SK-N-SH (cell line): ENCODE measurements at regions not wholly inside any gene's neighbourhood (a gene's known extent, or its start where the extent isn't known, plus 50 kb on each side); places are given as distances from the start of the nearest gene placed in this dataset.

Experiments used
- CTCF ChIA-PET: fragments of 300-600, 350-600 bp; formaldehyde crosslinking; extraction: SDS; loops from one replicate; lab custom pipeline; 2021; lab: Yijun Ruan, JAX
- POLR2A ChIA-PET: fragments of 350-600 bp; sonication (Branson Sonifier 250); formaldehyde crosslinking; extraction: SDS; loops from one replicate; lab custom pipeline; 2020; ENCODE audit warnings: antibody characterized with exemption, inconsistent platforms; lab: Yijun Ruan, JAX
- DNase-seq: peaks from one replicate; pipeline ENCODE4 v3.0.0; 2012
- H2AFZ ChIP-seq: fragments of 200-600 bp; sonication (generic); 2 replicates; pipeline ENCODE4 v1.8.1; 2016; ENCODE audit warnings: antibody characterized with exemption, mild to moderate bottlenecking, low read depth
- H3F3A ChIP-seq: fragments of 200-600 bp; sonication (generic); replicated peaks from 2 replicates; pipeline ENCODE3; 2016; ENCODE audit warnings: antibody characterized with exemption, mild to moderate bottlenecking; ENCODE audit not compliant: insufficient read depth
- H3K27ac ChIP-seq, 2 experiments: fragments of 200-500 bp in 1 of 2; fragments of 200-600 bp in 1 of 2; sonication (Bioruptor generic) in 1 of 2; sonication (generic), shearing (Covaris generic) in 1 of 2; 2 replicates each; pipeline versions ENCODE4 v1.5.1 to v1.6.1; 2014 to 2016; ENCODE audit warnings: low read depth in 2 of 2, inconsistent platforms in 1 of 2, low read length in 1 of 2, mild to moderate bottlenecking in 1 of 2, mixed read lengths in 1 of 2
- H3K27me3 ChIP-seq: fragments of 200-600 bp; sonication (generic), shearing (Covaris generic); 2 replicates; pipeline ENCODE4 v1.6.1; 2016; ENCODE audit warnings: mixed run types; ENCODE audit not compliant: insufficient read depth
- H3K36me3 ChIP-seq, 2 experiments: fragments of 200-500 bp in 1 of 2; fragments of 200-600 bp in 1 of 2; sonication (Bioruptor generic) in 1 of 2; sonication (generic) in 1 of 2; replicated peaks in 1 of 2; 2 replicates each; pipeline versions ENCODE3 to v1.5.1; 2014 to 2016; ENCODE audit warnings: low read length in 1 of 2, mild to moderate bottlenecking in 1 of 2; ENCODE audit not compliant: insufficient read depth in 2 of 2, control insufficient read depth in 1 of 2
- H3K4me1 ChIP-seq, 2 experiments: fragments of 200-500 bp in 1 of 2; fragments of 200-600 bp in 1 of 2; sonication (Bioruptor generic) in 1 of 2; sonication (generic), shearing (Covaris generic) in 1 of 2; 2 replicates each; pipeline versions ENCODE4 v1.5.1 to v1.6.1; 2014 to 2016; ENCODE audit warnings: low read depth in 1 of 2, low read length in 1 of 2, mixed run types in 1 of 2; ENCODE audit not compliant: insufficient read depth in 2 of 2, control insufficient read depth in 1 of 2
- H3K4me2 ChIP-seq: fragments of 200-600 bp; sonication (generic), shearing (Covaris generic); 2 replicates; pipeline ENCODE4 v1.6.1; 2017; ENCODE audit warnings: mixed run types
- H3K4me3 ChIP-seq, 2 experiments: fragments of 200-500 bp in 1 of 2; fragments of 200-600 bp in 1 of 2; sonication (Bioruptor generic) in 1 of 2; sonication (generic), shearing (Covaris generic) in 1 of 2; 2 replicates each; pipeline versions ENCODE4 v1.5.1 to v1.8.1; 2014 to 2016; ENCODE audit warnings: low read depth in 2 of 2, inconsistent platforms in 1 of 2, low read length in 1 of 2, mild to moderate bottlenecking in 1 of 2, mixed read lengths in 1 of 2, moderate library complexity in 1 of 2
- H3K79me2 ChIP-seq: fragments of 200-600 bp; sonication (generic); 2 replicates; pipeline ENCODE4 v1.8.1; 2017; ENCODE audit warnings: mild to moderate bottlenecking; ENCODE audit not compliant: insufficient read depth
- H3K9ac ChIP-seq: fragments of 200-600 bp; sonication (generic); 2 replicates; pipeline ENCODE4 v1.6.1; 2017; ENCODE audit warnings: mixed run types
- H3K9me2 ChIP-seq: fragments of 200-600 bp; sonication (generic); 2 replicates; pipeline ENCODE4 v1.6.1; 2017; ENCODE audit warnings: mixed run types
- H3K9me3 ChIP-seq: fragments of 200-600 bp; sonication (generic); 2 replicates; pipeline ENCODE4 v1.6.1; 2017; ENCODE audit warnings: mixed run types, mild to moderate bottlenecking, moderate library complexity
- H4K20me1 ChIP-seq: fragments of 200-600 bp; sonication (generic); 2 replicates; pipeline ENCODE4 v1.6.1; 2017; ENCODE audit warnings: mild to moderate bottlenecking, mixed run types; ENCODE audit not compliant: insufficient read depth
- CHD2 ChIP-seq: fragments of 150-350 bp; IDR thresholded peaks from 2 replicates; pipeline ENCODE4 v1.6.1; 2018; ENCODE audit warnings: low read length; ENCODE audit not compliant: partially characterized antibody
- CTCF ChIP-seq: fragments of 200-600 bp; sonication (generic); IDR thresholded peaks from 2 replicates; pipeline ENCODE4 v1.6.1; 2017; ENCODE audit warnings: antibody characterized with exemption, mild to moderate bottlenecking, moderate library complexity
- ELF1 ChIP-seq: IDR thresholded peaks from 2 replicates; pipeline ENCODE4 v1.4.0; 2012
- EP300 ChIP-seq, 2 experiments: IDR thresholded peaks; 2 replicates each; pipeline versions ENCODE4 v1.4.0 to v1.6.1; 2012; ENCODE audit warnings: borderline replicate concordance in 1 of 2, low read depth in 1 of 2, low read length in 1 of 2
- EZH2phosphoT487 ChIP-seq: fragments of 200-600 bp; sonication (generic); IDR thresholded peaks from 2 replicates; pipeline ENCODE4 v1.6.1; 2017; ENCODE audit warnings: low read depth, mixed run types, mild to moderate bottlenecking, antibody characterized with exemption, moderate library complexity, borderline replicate concordance
- GABPA ChIP-seq: IDR thresholded peaks from 2 replicates; pipeline ENCODE4 v1.4.0; 2012; ENCODE audit warnings: low read depth, mild to moderate bottlenecking
- JUND ChIP-seq: IDR thresholded peaks from 2 replicates; pipeline ENCODE4 v1.4.0; 2012
- NFIC ChIP-seq: IDR thresholded peaks from 2 replicates; pipeline ENCODE4 v1.4.0; 2012; ENCODE audit warnings: borderline replicate concordance
- RAD21 ChIP-seq: IDR thresholded peaks from 2 replicates; pipeline ENCODE4 v1.6.1; 2012; ENCODE audit warnings: mild to moderate bottlenecking, low read length
- RCOR1 ChIP-seq: fragments of 150-350 bp; IDR thresholded peaks from 2 replicates; pipeline ENCODE4 v1.6.1; 2017; ENCODE audit warnings: antibody characterized with exemption, low read length
- SIN3A ChIP-seq: IDR thresholded peaks from 2 replicates; pipeline ENCODE4 v1.6.1; 2012; ENCODE audit warnings: low read depth, mild to moderate bottlenecking, low read length, moderate library complexity, borderline replicate concordance
- TAF1 ChIP-seq: IDR thresholded peaks from 2 replicates; pipeline ENCODE4 v1.6.1; 2012; ENCODE audit warnings: low read depth, mild to moderate bottlenecking, low read length, moderate library complexity, borderline replicate concordance
- USF1 ChIP-seq: IDR thresholded peaks from 2 replicates; pipeline ENCODE4 v1.4.0; 2012; ENCODE audit warnings: low read depth, borderline replicate concordance
- USF2 ChIP-seq: fragments of 150-350 bp; IDR thresholded peaks from 2 replicates; pipeline ENCODE4 v1.6.1; 2017; ENCODE audit warnings: antibody characterized with exemption, low read length, low read depth, borderline replicate concordance
- WGBS: methylation state at CpG from one replicate; pipeline ENCODE4 v1.1.6; 2017; ENCODE audit warnings: low lambda C conversion rate; 5-methylcytosine and 5-hydroxymethylcytosine counted together
- TF ChIP-seq, protein P1 (sequence below): IDR thresholded peaks from 2 replicates; pipeline ENCODE4 v1.4.0; 2012; ENCODE audit warnings: low read depth
- TF ChIP-seq, protein P2 (sequence below): IDR thresholded peaks from 2 replicates; pipeline ENCODE4; 2012

GRCh38 chr3:81198756-81199155 lies 562.7 kb downstream of the GBE1 start:
- Histone ChIP-seq H3F3A (no peaks in the 10 kb centered on the region), H3K4me3 (no peak overlapping the region), H3K79me2 (no peaks in the 10 kb centered on the region), H4K20me1 (no peaks in the 10 kb centered on the region), H3K9ac (no peak overlapping the region), H3K36me3 (no peaks in the 10 kb centered on the region), H3K9me2 (no peaks in the 10 kb centered on the region), H3K27me3 (no peaks in the 10 kb centered on the region), H3K27ac (no peak overlapping the region), H3K4me1 (no peaks in the 10 kb centered on the region), H3K4me2 (no peak overlapping the region), H2AFZ (no peak overlapping the region), H3K9me3 (no peaks in the 10 kb centered on the region)
- DNase-seq, result peak; percentile 4
- ChIA-PET POLR2A (no interaction called here), CTCF (interaction anchor here (1.1 to 1.5 kb wide), 2 partner anchors 9 to 17 kb away, joined by 4 read pairs; no protein-coding TSS in a partner anchor)
- no peak for TF ChIP-seq ELF1
- TF ChIP-seq NFIC, result no peak
- TF ChIP-seq, protein P1, sequence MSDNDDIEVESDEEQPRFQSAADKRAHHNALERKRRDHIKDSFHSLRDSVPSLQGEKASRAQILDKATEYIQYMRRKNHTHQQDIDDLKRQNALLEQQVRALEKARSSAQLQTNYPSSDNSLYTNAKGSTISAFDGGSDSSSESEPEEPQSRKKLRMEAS, result no peak
- TF ChIP-seq CHD2, result no peak
- TF ChIP-seq RAD21, result peak; percentile 18; the same call in 1 of the 2 replicates
- no peak for TF ChIP-seq EZH2phosphoT487
- 57% methylated on average over 5 of the region's 5 CpGs for WGBS

DNA sequence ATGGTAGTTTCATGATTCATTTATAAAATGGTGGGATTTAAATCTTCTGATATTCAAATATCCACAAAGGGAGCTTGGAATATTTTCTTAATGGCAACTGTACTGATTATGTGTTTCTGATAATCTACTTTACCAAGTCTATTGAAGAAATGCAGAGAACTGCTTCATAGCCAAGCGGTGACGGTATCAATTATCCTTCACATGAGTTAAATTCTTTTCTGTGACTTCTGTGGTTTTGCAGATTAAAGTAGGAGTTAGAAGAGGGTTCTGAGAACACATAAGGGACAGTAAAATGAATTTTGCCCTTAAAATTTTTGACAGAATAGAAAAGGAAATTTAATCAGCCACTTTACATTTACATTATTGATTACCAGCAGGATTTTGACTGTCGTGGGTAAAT lies 563.2 kb downstream of the GBE1 start:
- no peaks in the 10 kb centered on the region for H3K9me3 ChIP-seq
- H3K4me3 ChIP-seq, result no peak overlapping the region
- H3K4me1 ChIP-seq, result no peaks in the 10 kb centered on the region
- no peak overlapping the region for H3K27ac ChIP-seq
- no peak overlapping the region for H2AFZ ChIP-seq
- DNase-seq, result no peak
- no peaks in the 10 kb centered on the region for H3K36me3 ChIP-seq
- H3K79me2 ChIP-seq, result no peaks in the 10 kb centered on the region
- 76% methylated on average over 3 of the region's 3 CpGs for WGBS
- no peaks in the 10 kb centered on the region for H4K20me1 ChIP-seq
- H3F3A ChIP-seq, result no peaks in the 10 kb centered on the region
- no peaks in the 10 kb centered on the region for H3K9me2 ChIP-seq
- ChIA-PET CTCF (interaction anchor here (1.1 to 1.9 kb wide), 3 partner anchors 9 to 21 kb away, joined by 4 read pairs; no protein-coding TSS in a partner anchor), POLR2A (no interaction called here)
- H3K4me2 ChIP-seq, result no peak overlapping the region
- TF ChIP-seq RCOR1, result no peak
- TF ChIP-seq GABPA, result no peak
- no peak for TF ChIP-seq EP300 (IDR thresholded peaks at IDR 0.05; ENCODE audit: borderline replicate concordance in 1 of 2, low read depth in 1 of 2, low read length in 1 of 2)
- TF ChIP-seq JUND, result no peak
- no peak for TF ChIP-seq EZH2phosphoT487
- TF ChIP-seq USF1, result no peak
- H3K9ac ChIP-seq, result no peak overlapping the region
- H3K27me3 ChIP-seq, result no peaks in the 10 kb centered on the region

- H3K9ac ChIP-seq, result no peak overlapping the region
- H3K36me3 ChIP-seq, result no peaks in the 10 kb centered on the region
- H3K4me3 ChIP-seq, result no peak overlapping the region
- 92% methylated on average over 3 of the region's 3 CpGs for WGBS
- H3K4me2 ChIP-seq, result no peak overlapping the region
- H3K27ac ChIP-seq, result no peak overlapping the region
- ChIA-PET POLR2A (no interaction called here), CTCF (interaction anchor here (0.7 to 1.9 kb wide), 2 partner anchors 11 to 22 kb away, joined by 4 read pairs; no protein-coding TSS in a partner anchor)
- no peak for DNase-seq
- H3K9me3 ChIP-seq, result no peaks in the 10 kb centered on the region
- no peaks in the 10 kb centered on the region for H3K4me1 ChIP-seq
- no peak overlapping the region for H2AFZ ChIP-seq
- H3F3A ChIP-seq, result no peaks in the 10 kb centered on the region
- H3K9me2 ChIP-seq, result no peaks in the 10 kb centered on the region
- no peaks in the 10 kb centered on the region for H4K20me1 ChIP-seq
- no peaks in the 10 kb centered on the region for H3K79me2 ChIP-seq
- H3K27me3 ChIP-seq, result no peaks in the 10 kb centered on the region
- TF ChIP-seq EP300 (IDR thresholded peaks at IDR 0.05; ENCODE audit: borderline replicate concordance in 1 of 2, low read depth in 1 of 2, low read length in 1 of 2), result no peak
- TF ChIP-seq, protein P2, sequence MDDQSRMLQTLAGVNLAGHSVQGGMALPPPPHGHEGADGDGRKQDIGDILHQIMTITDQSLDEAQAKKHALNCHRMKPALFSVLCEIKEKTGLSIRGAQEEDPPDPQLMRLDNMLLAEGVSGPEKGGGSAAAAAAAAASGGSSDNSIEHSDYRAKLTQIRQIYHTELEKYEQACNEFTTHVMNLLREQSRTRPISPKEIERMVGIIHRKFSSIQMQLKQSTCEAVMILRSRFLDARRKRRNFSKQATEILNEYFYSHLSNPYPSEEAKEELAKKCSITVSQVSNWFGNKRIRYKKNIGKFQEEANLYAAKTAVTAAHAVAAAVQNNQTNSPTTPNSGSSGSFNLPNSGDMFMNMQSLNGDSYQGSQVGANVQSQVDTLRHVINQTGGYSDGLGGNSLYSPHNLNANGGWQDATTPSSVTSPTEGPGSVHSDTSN, result no peak
- TF ChIP-seq USF1, result no peak
- TF ChIP-seq USF2, result no peak
- TF ChIP-seq RCOR1, result no peak
- no peak for TF ChIP-seq TAF1
- TF ChIP-seq SIN3A, result no peak
- TF ChIP-seq CTCF, result no peak
- no peak for TF ChIP-seq ELF1
These were observed 564.1 kb downstream of the GBE1 start for GRCh38 chr3:81197386-81197785.
